ENCODE measurements at regions not wholly inside any gene's neighbourhood (a gene's known extent, or its start where the extent isn't known, plus 50 kb on each side); places are given as distances from the start of the nearest gene placed in this dataset.

DNA sequence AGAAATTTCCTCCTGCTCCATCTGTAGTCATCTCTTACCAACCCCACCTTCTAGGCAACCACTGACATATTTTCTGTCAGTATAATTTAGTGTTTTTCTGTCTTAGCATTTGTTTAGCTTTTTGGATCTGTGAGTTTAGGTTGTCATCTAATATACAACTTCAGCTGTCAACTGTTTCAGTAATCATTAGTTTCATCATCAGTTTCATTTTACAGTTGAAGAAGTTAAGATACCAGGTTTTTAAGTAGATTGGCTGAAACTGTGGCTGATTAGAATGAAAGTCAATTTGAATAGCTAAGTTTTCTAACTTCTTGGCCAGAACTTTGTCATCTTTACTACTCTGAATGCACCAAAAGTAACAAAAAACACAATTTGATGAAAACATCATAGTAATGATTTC, 1957.3 kb downstream of the NCAM2 start:
- no peaks in the 10 kb centered on the region for H3K9me3 ChIP-seq (ENCODE audit: control insufficient read depth in 1 of 2, low read length in 2 of 2)
- no peak overlapping the region for H3K4me3 ChIP-seq (ENCODE audit: low read length in 2 of 2)
- POLR2A ChIA-PET (ENCODE audit: partially characterized antibody) = no interaction called here
- H3K36me3 ChIP-seq (ENCODE audit: insufficient read depth, low read length) = no peaks in the 10 kb centered on the region
- CTCF ChIA-PET (ENCODE audit: partially characterized antibody) = no interaction called here
- Mint-ChIP-seq H3K27me3 (no peaks in the 10 kb centered on the region), H3K36me3 (no peaks in the 10 kb centered on the region), H3K4me1 (no peaks in the 10 kb centered on the region), H3K4me3 (no peak overlapping the region), H3K27ac (no peak overlapping the region), H3K9me3 (peaks cover 0 to 7% (median 1%) of the 10 kb centered on the region in 8 donors)
- no peaks in the 10 kb centered on the region for H3K4me1 ChIP-seq (ENCODE audit: insufficient read depth, low read length)
- no peaks in the 10 kb centered on the region for H3K27me3 ChIP-seq (ENCODE audit: insufficient read depth, low read length)
- intact Hi-C loops (cut with micrococcal nuclease) = no loop called here
- DNase-seq = no peak
- no peak overlapping the region for H3K27ac ChIP-seq (ENCODE audit: low read depth, low read length)

DNA sequence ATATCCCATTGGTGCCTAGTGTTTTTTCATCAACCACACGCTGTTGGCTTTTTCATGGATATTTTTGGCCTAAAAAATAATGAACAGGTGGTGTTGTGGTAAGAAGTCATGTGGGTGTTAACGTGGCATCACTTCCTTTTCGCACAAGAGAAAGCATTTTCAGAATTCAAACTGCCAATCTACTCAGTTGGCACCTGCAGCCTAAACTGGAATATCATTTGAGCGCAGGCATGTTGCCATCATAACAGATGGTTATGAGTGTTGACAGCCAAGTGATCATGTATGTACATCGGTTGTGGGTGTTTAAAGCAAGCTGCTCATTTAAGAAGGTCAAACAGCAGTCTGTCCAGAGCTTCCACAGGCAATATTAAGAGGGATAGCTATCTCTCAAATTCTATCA, 1963.0 kb downstream of the NCAM2 start:
- no peaks in the 10 kb centered on the region for H3K36me3 ChIP-seq (ENCODE audit: insufficient read depth, low read length)
- H3K9me3 Mint-ChIP-seq = peaks cover 0 to 16% (median 4%) of the 10 kb centered on the region in 8 donors
- no peaks in the 10 kb centered on the region for H3K9me3 ChIP-seq (ENCODE audit: control insufficient read depth in 1 of 2, low read length in 2 of 2)
- no peaks in the 10 kb centered on the region for H3K36me3 Mint-ChIP-seq
- no peaks in the 10 kb centered on the region for H3K4me1 ChIP-seq (ENCODE audit: insufficient read depth, low read length)
- no peak for DNase-seq
- intact Hi-C loops (cut with micrococcal nuclease) = no loop called here
- H3K27me3 ChIP-seq (ENCODE audit: insufficient read depth, low read length) = no peaks in the 10 kb centered on the region
- H3K27me3 Mint-ChIP-seq = no peaks in the 10 kb centered on the region
- no peak overlapping the region for H3K27ac ChIP-seq (ENCODE audit: low read depth, low read length)
- H3K27ac Mint-ChIP-seq = no peak overlapping the region
- POLR2A ChIA-PET (ENCODE audit: partially characterized antibody) = no interaction called here
- H3K4me1 Mint-ChIP-seq = no peaks in the 10 kb centered on the region
- CTCF ChIA-PET (ENCODE audit: partially characterized antibody) = no interaction called here
- H3K4me3 Mint-ChIP-seq = no peak overlapping the region
- no peak overlapping the region for H3K4me3 ChIP-seq (ENCODE audit: low read length in 2 of 2)

DNA sequence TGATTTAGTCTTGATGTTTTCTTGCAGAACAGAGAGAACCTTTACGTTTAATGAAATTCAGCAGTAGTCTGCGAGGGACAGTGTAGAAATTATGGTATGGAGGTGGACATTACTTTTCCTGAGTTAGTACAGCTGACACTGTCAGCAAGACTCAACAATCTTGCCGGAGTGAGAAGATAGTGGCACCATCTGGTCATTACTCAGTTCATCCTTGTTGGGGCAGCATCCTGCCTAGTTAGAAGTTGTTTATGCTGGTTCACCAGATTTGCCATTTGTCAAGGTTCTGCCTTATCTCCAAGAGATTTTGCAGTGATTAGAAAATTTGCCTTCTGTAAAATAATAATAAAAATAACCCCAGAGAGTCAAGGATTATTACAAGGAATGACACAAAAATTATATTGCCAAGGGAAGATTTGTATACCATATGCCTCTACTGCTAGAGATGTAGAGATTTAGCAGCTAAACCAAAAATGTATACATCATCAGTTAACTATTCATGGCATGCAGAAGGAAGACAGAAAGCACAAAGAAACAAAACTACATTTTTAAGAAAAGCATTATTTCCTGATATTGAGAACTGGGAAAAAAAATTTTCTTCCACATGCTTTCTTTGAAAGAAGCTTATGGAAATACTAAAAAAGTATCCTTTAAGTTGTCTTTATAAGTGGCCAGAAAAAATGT, 1967.4 kb downstream of the NCAM2 start:
- intact Hi-C loops (cut with micrococcal nuclease) = no loop called here
- CTCF ChIA-PET (ENCODE audit: partially characterized antibody) = no interaction called here

DNA sequence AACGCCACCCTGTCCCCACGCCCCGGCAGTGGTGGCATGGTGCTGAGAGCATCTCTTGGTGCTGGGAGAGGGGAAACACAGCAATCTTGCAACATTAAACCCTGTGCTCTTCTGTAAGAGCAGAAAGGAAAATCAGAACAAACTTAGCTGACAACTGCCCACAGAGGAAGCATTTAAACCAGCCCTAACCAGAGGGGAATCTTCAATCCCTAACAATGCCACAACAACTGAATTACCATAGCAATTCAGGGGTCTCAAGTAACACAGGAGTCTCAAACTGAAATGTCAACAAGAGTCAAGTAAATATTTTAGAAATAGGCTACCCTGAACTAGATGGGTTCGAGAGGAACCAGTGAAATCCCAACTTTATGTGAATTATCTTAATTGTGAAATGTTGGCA, 1983.6 kb downstream of the NCAM2 start:
- Histone ChIP-seq H3K9me3 (ENCODE audit: control insufficient read depth in 1 of 2, low read length in 2 of 2) (no peaks in the 10 kb centered on the region), H3K27ac (ENCODE audit: low read depth, low read length) (no peak overlapping the region), H3K36me3 (ENCODE audit: insufficient read depth, low read length) (no peaks in the 10 kb centered on the region), H3K4me3 (ENCODE audit: low read length in 2 of 2) (no peak overlapping the region), H3K27me3 (ENCODE audit: insufficient read depth, low read length) (no peaks in the 10 kb centered on the region), H3K4me1 (ENCODE audit: insufficient read depth, low read length) (no peaks in the 10 kb centered on the region)
- Mint-ChIP-seq H3K9me3 (peaks cover 0 to 11% (median 2%) of the 10 kb centered on the region in 8 donors), H3K27ac (no peak overlapping the region), H3K4me3 (no peak overlapping the region), H3K36me3 (no peaks in the 10 kb centered on the region), H3K4me1 (no peaks in the 10 kb centered on the region), H3K27me3 (no peaks in the 10 kb centered on the region)
- ChIA-PET CTCF (ENCODE audit: partially characterized antibody) (no interaction called here), POLR2A (ENCODE audit: partially characterized antibody) (no interaction called here)
- no peak for DNase-seq
- intact Hi-C loops (cut with micrococcal nuclease) = no loop called here

More for the DNA sequence above, 1967.4 kb downstream of the NCAM2 start:
- no peak for DNase-seq
- Histone ChIP-seq H3K4me1 (ENCODE audit: insufficient read depth, low read length) (no peaks in the 10 kb centered on the region), H3K36me3 (ENCODE audit: insufficient read depth, low read length) (no peaks in the 10 kb centered on the region), H3K27ac (ENCODE audit: low read depth, low read length) (no peak overlapping the region), H3K27me3 (ENCODE audit: insufficient read depth, low read length) (no peaks in the 10 kb centered on the region), H3K9me3 (ENCODE audit: control insufficient read depth in 1 of 2, low read length in 2 of 2) (no peaks in the 10 kb centered on the region), H3K4me3 (ENCODE audit: low read length in 2 of 2) (no peak overlapping the region)
- Mint-ChIP-seq H3K27me3 (no peaks in the 10 kb centered on the region), H3K27ac (no peak overlapping the region), H3K9me3 (peaks cover 0 to 9% (median 4%) of the 10 kb centered on the region in 8 donors), H3K4me1 (no peaks in the 10 kb centered on the region), H3K36me3 (no peaks in the 10 kb centered on the region), H3K4me3 (no peak overlapping the region)
- POLR2A ChIA-PET (ENCODE audit: partially characterized antibody) = no interaction called here

DNA sequence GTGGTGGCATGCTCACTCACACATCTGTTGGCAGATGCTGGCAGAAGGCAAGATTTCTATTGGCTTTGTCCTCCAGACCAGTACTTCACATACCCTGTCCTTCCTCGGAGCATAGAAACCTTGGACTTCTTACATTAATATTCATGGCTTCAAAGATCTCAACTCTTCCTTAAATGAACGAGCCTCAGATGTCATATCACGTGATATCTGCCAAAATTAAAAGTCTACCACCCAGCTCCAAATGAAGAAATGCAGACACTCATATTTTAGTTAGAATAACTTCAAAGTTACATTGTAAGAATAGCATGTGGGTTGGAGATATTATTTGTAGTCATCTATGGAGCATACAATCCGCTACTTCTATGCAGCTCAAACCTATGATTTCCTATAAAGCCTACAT, 1994.9 kb downstream of the NCAM2 start:
- ChIA-PET CTCF (ENCODE audit: partially characterized antibody) (no interaction called here), POLR2A (ENCODE audit: partially characterized antibody) (no interaction called here)
- no peaks in the 10 kb centered on the region for H3K27me3 ChIP-seq (ENCODE audit: insufficient read depth, low read length)
- DNase-seq = no peak
- Mint-ChIP-seq H3K9me3 (peaks cover 6 to 17% (median 11%) of the 10 kb centered on the region in 8 donors), H3K4me3 (no peak overlapping the region), H3K4me1 (no peaks in the 10 kb centered on the region), H3K27me3 (no peaks in the 10 kb centered on the region), H3K36me3 (no peaks in the 10 kb centered on the region), H3K27ac (no peak overlapping the region)
- no peak overlapping the region for H3K27ac ChIP-seq (ENCODE audit: low read depth, low read length)
- no peaks in the 10 kb centered on the region for H3K36me3 ChIP-seq (ENCODE audit: insufficient read depth, low read length)
- H3K4me1 ChIP-seq (ENCODE audit: insufficient read depth, low read length) = no peaks in the 10 kb centered on the region
- intact Hi-C loops (cut with micrococcal nuclease) = no loop called here
- H3K9me3 ChIP-seq (ENCODE audit: control insufficient read depth in 1 of 2, low read length in 2 of 2) = no peaks in the 10 kb centered on the region
- no peak overlapping the region for H3K4me3 ChIP-seq (ENCODE audit: low read length in 2 of 2)

DNA sequence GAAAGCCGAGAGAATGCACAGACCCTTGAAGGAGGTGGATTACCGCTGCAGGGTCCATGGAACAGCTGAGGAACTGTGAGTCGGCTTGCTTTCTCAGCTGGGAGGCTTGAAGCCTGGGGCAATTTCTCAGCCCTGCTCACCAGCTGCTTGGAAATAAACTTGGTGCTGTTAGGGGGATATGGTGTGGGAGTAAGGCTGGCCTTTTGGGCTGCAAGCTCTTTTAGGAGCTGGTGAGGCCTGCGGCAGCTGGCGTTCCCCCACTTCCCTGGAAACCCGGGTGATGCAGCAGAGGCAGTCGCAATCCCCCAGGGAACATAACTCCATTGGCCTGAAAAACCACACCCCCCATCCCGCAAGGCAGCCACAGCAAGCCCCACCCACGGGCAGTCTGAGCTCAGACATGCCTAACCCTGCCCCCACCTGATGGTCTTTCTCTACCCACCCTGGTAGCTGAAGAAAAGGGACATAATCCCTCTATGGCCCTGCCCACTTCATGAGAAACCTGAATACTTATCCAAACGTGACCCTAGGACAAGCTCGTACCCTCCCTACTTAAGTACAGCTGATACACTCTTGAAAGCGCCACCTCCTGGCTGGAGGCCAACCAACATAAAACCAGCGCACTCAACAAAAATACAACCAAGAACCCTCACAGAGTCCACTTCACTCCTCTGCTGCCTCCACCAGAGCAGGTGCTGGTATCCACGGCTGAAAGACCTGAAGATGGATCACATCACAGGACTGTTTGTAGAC, 1995.8 kb downstream of the NCAM2 start:
- POLR2A ChIA-PET (ENCODE audit: partially characterized antibody) = no interaction called here

DNA sequence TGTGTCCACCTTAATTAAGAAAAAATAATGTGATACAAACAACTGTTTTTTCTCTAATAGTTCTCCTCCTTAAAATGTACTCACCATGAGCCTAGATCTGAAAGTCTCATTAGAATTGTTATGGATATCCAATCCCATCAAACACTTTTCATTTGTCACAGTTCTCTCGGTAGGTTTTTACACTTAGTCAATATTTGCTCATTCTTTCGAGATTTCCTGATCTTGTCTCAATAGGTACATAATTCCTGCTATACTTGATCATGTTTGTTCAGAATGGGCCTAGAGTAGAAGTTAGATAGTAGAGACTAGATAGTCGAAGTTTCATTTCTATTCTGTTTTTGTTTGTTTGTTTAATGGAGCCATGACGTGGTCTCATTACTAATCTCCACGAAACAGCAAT, 2005.7 kb downstream of the NCAM2 start:
- DNase-seq = no peak
- H3K4me3 Mint-ChIP-seq = no peak overlapping the region
- CTCF ChIA-PET (ENCODE audit: partially characterized antibody) = no interaction called here

More for the DNA sequence above, 1995.8 kb downstream of the NCAM2 start:
- Mint-ChIP-seq H3K27ac (no peak overlapping the region), H3K4me1 (no peaks in the 10 kb centered on the region), H3K36me3 (no peaks in the 10 kb centered on the region), H3K27me3 (no peaks in the 10 kb centered on the region), H3K9me3 (peaks cover 6 to 17% (median 9%) of the 10 kb centered on the region in 8 donors), H3K4me3 (no peak overlapping the region)
- Histone ChIP-seq H3K27ac (ENCODE audit: low read depth, low read length) (no peak overlapping the region), H3K36me3 (ENCODE audit: insufficient read depth, low read length) (no peaks in the 10 kb centered on the region), H3K9me3 (ENCODE audit: control insufficient read depth in 1 of 2, low read length in 2 of 2) (no peaks in the 10 kb centered on the region), H3K4me3 (ENCODE audit: low read length in 2 of 2) (no peak overlapping the region), H3K4me1 (ENCODE audit: insufficient read depth, low read length) (no peaks in the 10 kb centered on the region), H3K27me3 (ENCODE audit: insufficient read depth, low read length) (no peaks in the 10 kb centered on the region)
- DNase-seq = no peak
- CTCF ChIA-PET (ENCODE audit: partially characterized antibody) = no interaction called here
- intact Hi-C loops (cut with micrococcal nuclease) = no loop called here

More for the DNA sequence above, 2005.7 kb downstream of the NCAM2 start:
- intact Hi-C loops (cut with micrococcal nuclease) = no loop called here
- no peaks in the 10 kb centered on the region for H3K36me3 ChIP-seq (ENCODE audit: insufficient read depth, low read length)
- no peaks in the 10 kb centered on the region for H3K27me3 ChIP-seq (ENCODE audit: insufficient read depth, low read length)
- Mint-ChIP-seq H3K27ac (no peak overlapping the region), H3K4me1 (no peaks in the 10 kb centered on the region), H3K27me3 (no peaks in the 10 kb centered on the region), H3K36me3 (no peaks in the 10 kb centered on the region), H3K9me3 (peaks cover 0 to 8% (median 2%) of the 10 kb centered on the region in 8 donors)
- no peak overlapping the region for H3K4me3 ChIP-seq (ENCODE audit: low read length in 2 of 2)
- no peaks in the 10 kb centered on the region for H3K4me1 ChIP-seq (ENCODE audit: insufficient read depth, low read length)
- H3K9me3 ChIP-seq (ENCODE audit: control insufficient read depth in 1 of 2, low read length in 2 of 2) = peaks cover 0 to 6% of the 10 kb centered on the region in 2 donors
- H3K27ac ChIP-seq (ENCODE audit: low read depth, low read length) = no peak overlapping the region
- POLR2A ChIA-PET (ENCODE audit: partially characterized antibody) = no interaction called here

Measured in CD4-positive, alpha-beta memory T cell (primary cell).